ENCODE measurements at regions not wholly inside any gene's neighbourhood (a gene's known extent, or its start where the extent isn't known, plus 50 kb on each side); places are given as distances from the start of the nearest gene placed in this dataset.

DNA sequence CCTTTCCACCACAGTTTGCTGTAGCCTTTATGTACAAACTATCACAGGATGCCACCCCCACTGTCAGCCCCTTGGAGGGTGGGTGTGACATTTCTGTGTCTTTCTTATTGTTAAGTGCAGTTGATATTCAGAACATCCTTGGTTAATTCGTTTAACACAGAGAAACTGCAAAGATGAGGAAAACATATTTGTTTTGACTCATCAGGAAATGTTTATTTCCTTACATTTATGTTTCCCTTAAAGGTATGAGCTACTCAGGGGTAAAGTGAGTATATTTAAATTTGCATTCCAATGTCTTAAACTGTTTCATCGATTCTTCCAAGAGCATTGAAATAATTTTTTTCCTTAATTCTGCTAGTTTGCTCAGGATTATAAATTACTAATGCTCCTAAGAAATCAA, 243.4 kb downstream of the RDH14 start:
- Histone ChIP-seq H3K27ac (ENCODE audit: low read depth, low read length) (no peak overlapping the region), H3K4me1 (ENCODE audit: insufficient read depth, low read length) (no peaks in the 10 kb centered on the region), H3K9me3 (ENCODE audit: control insufficient read depth in 1 of 2, low read length in 2 of 2) (no peaks in the 10 kb centered on the region), H3K4me3 (ENCODE audit: low read length in 2 of 2) (no peak overlapping the region), H3K36me3 (ENCODE audit: insufficient read depth, low read length) (no peaks in the 10 kb centered on the region), H3K27me3 (ENCODE audit: insufficient read depth, low read length) (no peaks in the 10 kb centered on the region)
- H3K27ac Mint-ChIP-seq = no peak overlapping the region
- H3K4me3 Mint-ChIP-seq = no peak overlapping the region
- POLR2A ChIA-PET (ENCODE audit: partially characterized antibody) = no interaction called here
- intact Hi-C loops (cut with micrococcal nuclease) = no loop called here
- no peak for DNase-seq
- no peaks in the 10 kb centered on the region for H3K36me3 Mint-ChIP-seq
- H3K9me3 Mint-ChIP-seq = peaks cover 0 to 3% (median 0%) of the 10 kb centered on the region in 8 donors
- no peaks in the 10 kb centered on the region for H3K27me3 Mint-ChIP-seq
- CTCF ChIA-PET (ENCODE audit: partially characterized antibody) = no interaction called here
- H3K4me1 Mint-ChIP-seq = peaks cover 0 to 1% (median 0%) of the 10 kb centered on the region in 4 donors

DNA sequence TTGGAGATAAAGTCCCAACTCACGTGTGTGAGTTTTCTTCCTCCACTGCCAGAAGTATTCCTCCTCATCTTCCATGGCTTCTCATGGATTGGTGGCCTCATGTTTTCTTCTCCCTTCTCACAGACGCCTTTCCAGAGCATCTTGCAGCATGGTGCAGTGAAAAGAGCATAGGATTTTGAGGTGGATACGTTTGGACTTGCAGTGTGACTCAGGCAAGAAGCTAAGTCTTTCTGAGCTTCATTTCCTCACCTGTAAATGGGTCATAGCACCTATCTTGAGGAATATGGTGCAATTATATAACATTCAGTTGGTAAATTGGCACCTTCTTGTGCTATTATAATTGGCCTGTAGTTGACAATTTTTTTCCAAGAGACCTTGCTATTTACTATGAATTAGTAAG, 247.6 kb downstream of the RDH14 start:
- POLR2A ChIA-PET (ENCODE audit: partially characterized antibody) = no interaction called here
- DNase-seq = no peak
- H3K4me3 Mint-ChIP-seq = no peak overlapping the region
- peaks cover 0 to 3% (median 1%) of the 10 kb centered on the region in 8 donors for H3K9me3 Mint-ChIP-seq
- CTCF ChIA-PET (ENCODE audit: partially characterized antibody) = no interaction called here
- H3K27ac ChIP-seq (ENCODE audit: low read depth, low read length) = no peak overlapping the region
- H3K9me3 ChIP-seq (ENCODE audit: control insufficient read depth in 1 of 2, low read length in 2 of 2) = no peaks in the 10 kb centered on the region
- no peaks in the 10 kb centered on the region for H3K36me3 Mint-ChIP-seq
- no peaks in the 10 kb centered on the region for H3K36me3 ChIP-seq (ENCODE audit: insufficient read depth, low read length)
- peaks cover 2 to 6% of the 10 kb centered on the region in 2 donors for H3K27me3 Mint-ChIP-seq
- no peaks in the 10 kb centered on the region for H3K4me1 ChIP-seq (ENCODE audit: insufficient read depth, low read length)
- H3K27me3 ChIP-seq (ENCODE audit: insufficient read depth, low read length) = no peaks in the 10 kb centered on the region
- peaks cover 0 to 1% (median 0%) of the 10 kb centered on the region in 4 donors for H3K4me1 Mint-ChIP-seq
- intact Hi-C loops (cut with micrococcal nuclease) = no loop called here
- H3K4me3 ChIP-seq (ENCODE audit: low read length in 2 of 2) = no peak overlapping the region
- H3K27ac Mint-ChIP-seq = no peak overlapping the region

- POLR2A ChIA-PET (ENCODE audit: partially characterized antibody) = no interaction called here
- no peak overlapping the region for H3K27ac Mint-ChIP-seq
- intact Hi-C loops (cut with micrococcal nuclease) = no loop called here
- peaks cover 0 to 3% (median 1%) of the 10 kb centered on the region in 8 donors for H3K9me3 Mint-ChIP-seq
- DNase-seq = no peak
- H3K36me3 ChIP-seq (ENCODE audit: insufficient read depth, low read length) = no peaks in the 10 kb centered on the region
- H3K4me3 Mint-ChIP-seq = no peak overlapping the region
- H3K4me3 ChIP-seq (ENCODE audit: low read length in 2 of 2) = no peak overlapping the region
- H3K4me1 Mint-ChIP-seq = peaks cover 0 to 1% (median 0%) of the 10 kb centered on the region in 4 donors
- H3K4me1 ChIP-seq (ENCODE audit: insufficient read depth, low read length) = no peaks in the 10 kb centered on the region
- H3K27me3 ChIP-seq (ENCODE audit: insufficient read depth, low read length) = no peaks in the 10 kb centered on the region
- H3K27ac ChIP-seq (ENCODE audit: low read depth, low read length) = no peak overlapping the region
- peaks cover 2 to 6% of the 10 kb centered on the region in 2 donors for H3K27me3 Mint-ChIP-seq
- CTCF ChIA-PET (ENCODE audit: partially characterized antibody) = no interaction called here
- H3K9me3 ChIP-seq (ENCODE audit: control insufficient read depth in 1 of 2, low read length in 2 of 2) = no peaks in the 10 kb centered on the region
- H3K36me3 Mint-ChIP-seq = no peaks in the 10 kb centered on the region
Measured at GRCh38 chr2:18311420-18312195, 248.8 kb downstream of the RDH14 start.

DNA sequence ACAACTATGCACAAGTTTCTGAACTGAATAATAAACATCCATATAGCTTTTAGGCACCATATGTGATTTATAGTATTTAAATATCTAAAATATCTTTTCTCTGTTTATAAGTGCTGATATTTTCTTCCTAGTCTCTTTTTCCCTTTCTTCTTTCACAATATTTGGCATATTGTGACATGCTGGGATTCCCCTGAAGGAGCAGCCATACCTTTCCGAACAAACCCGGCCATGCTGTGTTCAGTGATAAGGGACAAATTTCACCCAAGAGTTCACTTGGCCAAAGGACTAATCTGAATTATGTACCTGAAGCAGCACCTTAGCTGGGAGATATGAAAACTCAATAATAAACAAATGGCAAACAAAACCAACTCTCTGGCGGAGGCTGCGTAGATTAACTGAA, 250.8 kb downstream of the RDH14 start:
- Mint-ChIP-seq H3K36me3 (no peaks in the 10 kb centered on the region), H3K4me1 (peaks cover 0 to 1% (median 0%) of the 10 kb centered on the region in 4 donors), H3K27ac (no peak overlapping the region), H3K27me3 (peaks cover 2 to 6% of the 10 kb centered on the region in 2 donors), H3K4me3 (no peak overlapping the region), H3K9me3 (peaks cover 0 to 7% (median 1%) of the 10 kb centered on the region in 8 donors)
- Histone ChIP-seq H3K4me1 (ENCODE audit: insufficient read depth, low read length) (no peaks in the 10 kb centered on the region), H3K27me3 (ENCODE audit: insufficient read depth, low read length) (no peaks in the 10 kb centered on the region), H3K36me3 (ENCODE audit: insufficient read depth, low read length) (no peaks in the 10 kb centered on the region), H3K9me3 (ENCODE audit: control insufficient read depth in 1 of 2, low read length in 2 of 2) (no peaks in the 10 kb centered on the region), H3K27ac (ENCODE audit: low read depth, low read length) (no peak overlapping the region), H3K4me3 (ENCODE audit: low read length in 2 of 2) (no peak overlapping the region)
- DNase-seq = no peak
- CTCF ChIA-PET (ENCODE audit: partially characterized antibody) = no interaction called here
- POLR2A ChIA-PET (ENCODE audit: partially characterized antibody) = no interaction called here
- intact Hi-C loops (cut with micrococcal nuclease) = no loop called here

- ChIA-PET POLR2A (ENCODE audit: partially characterized antibody) (no interaction called here), CTCF (ENCODE audit: partially characterized antibody) (interaction anchor here (0.6 kb wide), 1 partner anchor 65 kb away, joined by 3 read pairs; no protein-coding TSS in a partner anchor)
- Histone ChIP-seq H3K4me1 (ENCODE audit: insufficient read depth, low read length) (no peaks in the 10 kb centered on the region), H3K27ac (ENCODE audit: low read depth, low read length) (no peak overlapping the region), H3K36me3 (ENCODE audit: insufficient read depth, low read length) (no peaks in the 10 kb centered on the region), H3K9me3 (ENCODE audit: control insufficient read depth in 1 of 2, low read length in 2 of 2) (no peaks in the 10 kb centered on the region), H3K27me3 (ENCODE audit: insufficient read depth, low read length) (no peaks in the 10 kb centered on the region), H3K4me3 (ENCODE audit: low read length in 2 of 2) (no peak overlapping the region)
- Mint-ChIP-seq H3K27me3 (peaks cover 2 to 6% of the 10 kb centered on the region in 2 donors), H3K4me3 (no peak overlapping the region), H3K27ac (no peak overlapping the region), H3K9me3 (peaks cover 0 to 7% (median 1%) of the 10 kb centered on the region in 8 donors), H3K4me1 (peaks cover 0 to under 1% (median 0%) of the 10 kb centered on the region in 4 donors), H3K36me3 (no peaks in the 10 kb centered on the region)
- no peak for DNase-seq
- intact Hi-C loops (cut with micrococcal nuclease) = no loop called here
Measured at GRCh38 chr2:18309188-18309587, 251.3 kb downstream of the RDH14 start.

GRCh38 chr2:18304849-18305248, 255.6 kb downstream of the RDH14 start:
- Mint-ChIP-seq H3K27me3 (peaks cover 2% of the 10 kb centered on the region in 2 donors), H3K36me3 (no peaks in the 10 kb centered on the region), H3K27ac (no peak overlapping the region), H3K4me3 (no peak overlapping the region), H3K9me3 (peaks cover 0 to 4% (median 0%) of the 10 kb centered on the region in 8 donors), H3K4me1 (no peaks in the 10 kb centered on the region)
- H3K4me1 ChIP-seq (ENCODE audit: insufficient read depth, low read length) = no peaks in the 10 kb centered on the region
- H3K27ac ChIP-seq (ENCODE audit: low read depth, low read length) = no peak overlapping the region
- no peak for DNase-seq
- intact Hi-C loops (cut with micrococcal nuclease) = no loop called here
- H3K4me3 ChIP-seq (ENCODE audit: low read length in 2 of 2) = no peak overlapping the region
- ChIA-PET POLR2A (ENCODE audit: partially characterized antibody) (no interaction called here), CTCF (ENCODE audit: partially characterized antibody) (no interaction called here)
- no peaks in the 10 kb centered on the region for H3K36me3 ChIP-seq (ENCODE audit: insufficient read depth, low read length)
- H3K27me3 ChIP-seq (ENCODE audit: insufficient read depth, low read length) = no peaks in the 10 kb centered on the region
- H3K9me3 ChIP-seq (ENCODE audit: control insufficient read depth in 1 of 2, low read length in 2 of 2) = no peaks in the 10 kb centered on the region

- Histone ChIP-seq H3K27ac (ENCODE audit: low read depth, low read length) (no peak overlapping the region), H3K4me1 (ENCODE audit: insufficient read depth, low read length) (no peaks in the 10 kb centered on the region), H3K4me3 (ENCODE audit: low read length in 2 of 2) (no peak overlapping the region), H3K36me3 (ENCODE audit: insufficient read depth, low read length) (no peaks in the 10 kb centered on the region), H3K27me3 (ENCODE audit: insufficient read depth, low read length) (no peaks in the 10 kb centered on the region), H3K9me3 (ENCODE audit: control insufficient read depth in 1 of 2, low read length in 2 of 2) (no peaks in the 10 kb centered on the region)
- CTCF ChIA-PET (ENCODE audit: partially characterized antibody) = no interaction called here
- H3K4me1 Mint-ChIP-seq = no peaks in the 10 kb centered on the region
- no peak overlapping the region for H3K4me3 Mint-ChIP-seq
- no peaks in the 10 kb centered on the region for H3K36me3 Mint-ChIP-seq
- H3K9me3 Mint-ChIP-seq = peaks cover 0 to 5% (median 0%) of the 10 kb centered on the region in 8 donors
- intact Hi-C loops (cut with micrococcal nuclease) = no loop called here
- POLR2A ChIA-PET (ENCODE audit: partially characterized antibody) = no interaction called here
- no peak overlapping the region for H3K27ac Mint-ChIP-seq
- DNase-seq = no peak
- no peaks in the 10 kb centered on the region for H3K27me3 Mint-ChIP-seq
Measured at GRCh38 chr2:18301421-18302139, 258.9 kb downstream of the RDH14 start.
